NCI-H1694 treated with DMSO at 0.1 percent for 48 hours (cell line): ENCODE measurements at regions not wholly inside any gene's neighbourhood (a gene's known extent, or its start where the extent isn't known, plus 50 kb on each side); places are given as distances from the start of the nearest gene placed in this dataset.

ENCODE experiments used
- DNase-seq: peaks from one replicate; lab custom pipeline; 2025; lab: John Stamatoyannopoulos, UW

GRCh38 chr2:21694079-21694878 is 570.5 kb downstream of the TDRD15 start:
- no peak for DNase-seq

DNA sequence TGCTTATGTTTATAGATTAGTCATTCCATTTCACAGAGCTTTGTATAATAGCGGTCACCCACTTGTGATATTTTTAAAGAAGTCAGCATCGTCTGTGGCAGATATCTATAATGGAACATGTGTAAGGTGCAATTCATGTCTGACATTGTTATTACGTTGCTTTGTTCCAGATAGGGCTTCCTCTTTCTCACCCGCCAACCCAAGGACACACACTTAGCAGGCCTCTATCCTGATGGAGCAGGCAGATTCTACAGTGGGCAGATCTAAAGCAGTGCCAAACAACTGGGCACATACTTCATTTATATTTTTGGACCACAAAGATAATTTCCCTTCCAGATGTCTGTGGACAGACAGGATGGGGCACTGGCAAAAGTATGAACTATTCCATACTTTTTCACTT is 573.1 kb downstream of the TDRD15 start:
- DNase-seq, result no peak

DNA sequence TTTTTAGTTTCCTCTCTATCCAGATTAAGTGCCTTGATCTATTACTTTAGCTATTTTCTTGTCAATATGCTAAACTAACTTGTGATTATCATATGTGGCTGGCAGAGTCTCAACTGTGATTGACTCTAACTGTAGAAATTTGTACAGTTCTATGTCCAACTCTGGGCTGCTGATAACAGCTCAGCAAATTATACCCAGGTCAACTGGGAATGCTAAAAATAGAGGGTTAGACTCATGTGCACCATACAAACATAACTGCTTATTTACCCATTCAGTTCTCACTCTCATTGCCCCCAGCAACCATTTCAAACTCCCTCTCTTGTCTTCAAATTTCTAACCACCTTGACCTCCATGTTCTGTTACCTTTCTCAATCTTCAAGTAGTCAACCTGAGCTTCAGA is 576.9 kb downstream of the TDRD15 start:
- no peak for DNase-seq

- no peak for DNase-seq
Observed at GRCh38 chr2:21710031-21710430, 586.3 kb downstream of the TDRD15 start.

GRCh38 chr2:21710496-21710895 is 586.7 kb downstream of the TDRD15 start:
- DNase-seq, result no peak

GRCh38 chr2:21715887-21716286 is 592.1 kb downstream of the TDRD15 start:
- no peak for DNase-seq

DNA sequence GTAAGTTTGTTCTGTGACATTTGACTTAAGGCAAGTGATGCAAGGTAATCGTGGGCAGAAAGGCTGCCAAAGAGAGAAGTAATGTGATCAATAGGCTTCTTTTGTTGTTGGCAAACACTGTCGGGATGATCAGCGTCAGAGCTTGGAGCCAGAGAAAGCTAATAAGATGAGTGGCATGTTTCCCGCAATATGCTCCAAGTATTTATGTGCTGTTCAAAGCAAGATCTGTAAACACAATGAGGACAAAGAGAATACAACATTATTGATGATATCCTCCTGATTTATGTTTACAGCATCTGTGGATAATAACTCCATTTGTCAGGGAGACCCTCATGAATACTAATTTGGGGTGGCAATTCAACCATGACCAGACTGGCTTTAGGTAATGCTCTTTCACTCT is 603.3 kb downstream of the TDRD15 start:
- DNase-seq, result no peak

DNA sequence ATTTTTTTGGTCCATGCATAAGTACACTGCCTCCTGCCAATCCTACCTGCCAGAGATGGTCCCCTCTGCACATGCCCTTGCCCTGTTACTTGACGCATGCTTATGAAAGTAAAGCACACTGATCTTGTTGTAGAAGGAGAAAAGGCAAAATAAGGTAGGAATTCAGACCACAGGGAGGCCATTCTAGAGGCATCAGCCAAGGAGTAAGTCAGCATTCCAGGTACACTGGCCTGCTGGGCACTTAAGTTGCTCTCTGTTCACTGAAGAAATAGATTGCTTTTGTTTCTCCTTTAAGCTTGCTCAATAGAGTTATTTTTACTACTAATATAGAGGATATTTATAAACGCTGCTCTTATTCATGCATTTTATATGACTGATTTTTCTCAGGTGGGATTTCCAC is 604.4 kb downstream of the TDRD15 start:
- DNase-seq, result no peak

DNA sequence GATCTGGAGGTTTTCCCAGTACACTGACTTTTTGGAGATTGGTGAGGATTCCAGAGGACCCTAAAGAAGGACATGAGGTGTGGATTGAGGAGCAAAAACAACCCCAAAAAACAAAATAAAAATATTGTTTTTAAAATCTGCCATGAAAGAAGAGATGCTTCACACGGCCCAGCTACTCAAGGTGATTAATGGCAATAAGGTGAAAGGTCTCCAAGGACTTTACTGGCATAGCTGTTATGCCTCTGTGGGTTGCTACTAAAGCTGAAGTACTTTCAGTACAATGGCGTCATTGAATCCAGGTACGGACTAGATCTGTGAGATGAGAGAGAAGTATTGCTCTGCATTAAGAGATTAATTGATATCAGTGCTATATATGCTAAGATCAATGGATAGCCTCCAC is 606.4 kb downstream of the TDRD15 start:
- no peak for DNase-seq

DNA sequence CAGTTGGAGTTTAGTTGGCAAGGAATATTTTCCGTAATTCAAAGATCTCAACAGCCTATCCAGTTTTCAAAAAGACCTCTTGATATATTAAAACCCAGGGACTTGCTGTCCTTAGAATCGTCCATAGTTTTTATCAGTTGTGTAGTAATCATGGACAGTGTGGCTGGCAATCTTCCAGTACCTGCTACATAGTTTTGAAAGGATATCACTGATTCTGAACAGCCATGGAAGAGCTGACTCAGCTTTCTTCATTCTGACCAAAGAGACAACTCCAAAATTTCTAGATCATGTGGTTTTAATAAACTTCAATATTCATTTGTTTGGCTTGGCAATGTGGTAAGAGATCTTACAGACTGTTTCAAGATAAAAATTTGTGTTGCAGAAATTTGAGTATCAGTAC is 616.7 kb downstream of the TDRD15 start:
- no peak for DNase-seq

GRCh38 chr2:21746499-21746898 is 622.7 kb downstream of the TDRD15 start:
- DNase-seq, result no peak

DNA sequence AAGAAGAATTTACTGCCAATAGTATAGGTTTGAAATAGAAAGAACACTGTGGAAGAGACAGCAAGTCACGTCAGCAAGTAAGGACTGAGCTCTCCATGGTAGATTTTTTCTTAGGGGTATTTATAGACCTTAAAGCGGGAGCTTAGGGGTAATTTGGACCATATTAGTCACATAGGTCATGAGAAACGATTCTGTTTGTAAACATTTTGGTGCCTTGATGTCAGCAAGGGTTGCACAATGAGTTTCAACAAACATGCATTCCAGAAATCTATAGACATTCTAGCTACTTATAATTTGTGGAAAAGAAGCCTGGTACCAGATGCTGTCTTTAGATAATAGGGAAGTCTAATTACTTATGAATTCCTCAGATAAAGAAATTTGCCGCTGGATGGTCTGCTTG is 624.7 kb downstream of the TDRD15 start:
- no peak for DNase-seq

- DNase-seq, result peak; percentile 61
Observed at GRCh38 chr2:21754164-21754788, 630.5 kb downstream of the TDRD15 start.

DNA sequence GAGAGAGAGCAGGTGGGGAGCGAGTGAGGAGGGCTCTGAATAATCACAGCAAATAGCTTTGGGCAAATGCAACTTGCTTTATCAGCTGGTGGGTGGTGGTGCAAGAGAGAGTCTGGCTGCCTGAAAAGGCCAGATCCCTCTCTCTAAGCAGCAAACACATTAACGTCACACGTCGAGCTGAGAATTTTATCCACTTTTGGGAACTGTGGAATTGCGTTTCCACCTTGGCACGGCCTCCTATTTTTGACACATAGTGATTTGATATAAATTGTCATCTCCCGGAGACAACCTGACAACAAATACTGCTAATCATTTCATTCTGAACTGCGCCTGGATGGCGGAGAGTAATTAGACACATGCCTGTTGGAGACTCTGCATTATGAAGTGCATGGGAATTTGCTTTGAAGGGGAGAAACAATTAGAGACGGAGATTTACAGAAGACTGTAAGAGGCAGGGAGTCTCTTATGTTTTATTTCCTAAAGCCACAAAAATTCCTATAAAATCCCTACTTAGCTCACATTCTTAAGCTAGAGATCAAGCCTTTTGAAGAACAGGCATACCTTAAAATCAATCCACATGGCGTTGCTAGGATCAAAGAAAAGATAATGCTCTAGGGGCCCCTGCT is 634.1 kb downstream of the TDRD15 start:
- DNase-seq, result no peak

GRCh38 chr2:21759819-21760218 is 636.1 kb downstream of the TDRD15 start:
- no peak for DNase-seq

DNA sequence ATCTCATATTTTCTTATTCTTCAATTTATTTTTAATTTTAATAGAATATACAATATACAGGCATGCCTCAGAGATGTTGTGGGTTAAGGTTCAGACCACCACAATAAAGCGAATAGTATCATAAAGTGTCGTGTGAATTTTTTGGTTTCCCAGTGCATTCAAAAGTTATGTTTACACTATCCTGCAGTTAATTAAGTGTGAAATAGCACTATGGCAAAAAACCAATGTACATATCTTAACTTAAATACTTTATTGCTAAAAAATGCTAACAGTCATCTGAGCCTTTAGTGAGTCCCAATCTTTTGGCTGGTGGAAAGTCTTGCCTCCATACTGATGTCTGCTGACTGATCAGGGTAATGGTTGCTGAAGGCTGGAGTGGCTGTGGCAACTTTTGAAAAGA is 637.6 kb downstream of the TDRD15 start:
- DNase-seq, result no peak

DNA sequence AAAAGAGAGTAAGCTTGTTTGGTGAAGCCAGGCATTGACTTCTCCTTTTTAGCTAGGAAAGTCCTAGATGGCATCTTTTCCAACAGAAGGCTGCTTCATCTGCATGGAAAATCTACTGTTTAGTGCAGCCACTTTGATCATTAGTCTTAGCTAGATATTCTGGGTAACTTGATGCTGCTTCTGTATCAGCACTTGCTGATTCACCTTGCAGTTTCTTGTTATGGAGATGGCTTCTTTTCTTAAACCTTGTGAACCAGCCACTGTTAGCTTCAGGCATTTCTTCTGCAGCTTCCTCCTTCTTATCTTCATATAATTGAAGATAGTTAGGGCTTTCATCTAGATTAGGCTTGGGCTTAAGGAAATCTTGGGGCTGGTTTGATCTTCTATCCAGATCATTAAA is 639.7 kb downstream of the TDRD15 start:
- DNase-seq, result no peak

DNA sequence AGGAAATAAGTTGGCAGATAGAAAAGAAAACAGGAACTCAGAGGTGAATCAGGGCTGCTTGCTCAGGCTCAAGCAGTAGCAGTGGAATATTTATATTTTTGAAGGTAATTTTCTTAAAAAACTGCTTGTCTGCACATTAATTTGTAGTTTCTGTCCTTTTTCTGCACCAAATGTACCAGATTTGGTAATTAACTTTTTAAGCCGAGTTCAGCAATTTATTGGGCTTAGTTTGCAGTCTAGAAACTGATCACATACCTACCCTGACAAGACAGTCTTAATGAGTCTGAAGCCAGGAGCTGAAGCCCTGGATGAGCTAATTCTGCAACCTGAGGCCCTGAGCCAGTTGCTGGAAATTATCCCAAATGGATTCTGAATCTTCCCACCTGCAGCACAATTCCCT is 647.0 kb downstream of the TDRD15 start:
- DNase-seq, result no peak

DNA sequence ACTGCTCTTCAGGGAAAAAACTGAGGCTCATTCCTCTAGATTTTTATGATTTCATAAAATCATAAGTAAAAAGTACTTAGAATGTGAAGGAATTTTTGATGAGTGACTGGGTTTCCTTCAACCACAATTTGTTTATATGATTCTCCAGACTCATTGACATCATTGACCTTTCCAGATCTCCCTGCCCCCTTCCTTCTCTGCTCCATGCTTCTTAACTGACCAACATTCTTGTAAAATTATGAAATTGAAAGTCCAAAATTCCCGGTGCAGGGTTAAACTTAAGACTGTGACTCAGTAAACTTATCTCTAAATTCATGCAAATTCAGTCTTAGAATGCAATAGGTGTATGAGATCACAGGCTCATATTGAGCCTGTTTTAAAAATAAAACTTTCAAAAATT is 648.9 kb downstream of the TDRD15 start:
- DNase-seq, result no peak

GRCh38 chr2:21773168-21773567 is 649.4 kb downstream of the TDRD15 start:
- DNase-seq, result no peak

DNA sequence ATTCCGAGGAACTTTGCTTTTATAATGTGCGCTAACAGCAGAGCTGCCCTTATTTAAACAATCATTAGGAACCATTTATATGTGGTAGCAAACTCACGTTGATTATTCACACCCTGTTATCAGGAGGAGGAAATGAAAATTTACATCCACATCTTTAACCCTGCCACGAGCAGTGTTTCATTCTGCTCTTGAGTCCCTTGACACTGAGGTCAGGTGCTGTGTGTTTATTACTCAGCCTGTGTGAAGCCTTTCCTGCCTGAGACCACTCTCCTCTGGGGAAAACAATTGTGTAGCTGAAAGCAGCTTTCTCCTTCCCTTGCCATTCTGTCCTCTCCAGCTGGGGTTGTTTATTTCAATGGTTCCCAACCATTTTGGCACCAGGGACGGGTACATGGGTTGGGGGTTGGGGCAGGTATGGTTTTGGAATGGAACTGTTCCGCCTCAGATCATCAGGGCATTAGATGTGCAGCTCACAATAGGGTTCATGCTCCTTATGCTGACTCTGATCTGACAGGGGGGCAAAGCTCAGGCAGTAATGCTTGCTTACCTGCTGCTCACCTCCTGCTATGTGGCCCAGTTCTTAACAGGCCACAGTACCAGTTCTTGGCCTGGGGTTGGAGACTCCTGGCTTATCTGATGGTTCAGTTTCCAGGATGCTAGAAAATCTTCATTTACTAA is 651.1 kb downstream of the TDRD15 start:
- no peak for DNase-seq

DNA sequence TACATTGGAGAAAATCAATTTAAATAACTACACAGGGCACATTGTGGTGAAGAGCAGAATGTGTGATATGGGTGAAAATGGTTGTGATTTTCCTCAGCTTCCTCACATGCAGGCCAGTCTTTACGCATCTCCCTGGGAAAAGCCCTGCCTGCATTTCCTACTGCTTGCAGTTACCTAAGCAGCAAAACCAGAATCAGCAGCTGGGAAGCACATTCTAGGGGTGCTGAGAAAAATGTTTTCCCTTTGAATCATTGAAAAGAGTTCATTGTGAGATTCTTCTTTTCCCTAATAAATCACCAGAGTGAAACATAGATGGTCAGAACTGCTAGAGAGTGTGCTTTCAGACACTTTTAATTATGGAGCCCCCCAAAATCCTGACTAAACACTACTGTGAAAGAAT is 656.0 kb downstream of the TDRD15 start:
- DNase-seq, result no peak

- DNase-seq, result no peak
Observed at GRCh38 chr2:21781962-21782361, 658.2 kb downstream of the TDRD15 start.
